Ovary (tissue), 3 donors: ENCODE measurements at regions not wholly inside any gene's neighbourhood (a gene's known extent, or its start where the extent isn't known, plus 50 kb on each side); places are given as distances from the start of the nearest gene placed in this dataset.

ENCODE experiments used
- CTCF ChIP-seq, 3 donors: fragments of 450-650 bp in 2 of 3; fragments of 200-600 bp in 1 of 3; IDR thresholded peaks; one replicate each; pipeline versions ENCODE4 v1.5.1 to v1.8.0; 2016 to 2022; ENCODE audit warnings: antibody characterized with exemption in 3 of 3, mild to moderate bottlenecking in 1 of 3
- EP300 ChIP-seq: sonication (generic); formaldehyde crosslinking; IDR thresholded peaks from one replicate; pipeline ENCODE4 v1.6.1; 2017; ENCODE audit warnings: antibody characterized with exemption
- POLR2A ChIP-seq: fragments of 450-650 bp; IDR thresholded peaks from one replicate; pipeline ENCODE4 v1.6.1; 2017; ENCODE audit warnings: antibody characterized with exemption, mild to moderate bottlenecking, moderate library complexity
- donor health status: DM: no; HTN: no; CAD: no.

GRCh38 chr11:15333407-15333806 is 218.7 kb downstream of the INSC start:
- TF ChIP-seq CTCF (IDR thresholded peaks at IDR 0.05) (no peak), POLR2A (no peak), EP300 (no peak)
